ENCODE measurements at regions not wholly inside any gene's neighbourhood (a gene's known extent, or its start where the extent isn't known, plus 50 kb on each side); places are given as distances from the start of the nearest gene placed in this dataset.

DNA sequence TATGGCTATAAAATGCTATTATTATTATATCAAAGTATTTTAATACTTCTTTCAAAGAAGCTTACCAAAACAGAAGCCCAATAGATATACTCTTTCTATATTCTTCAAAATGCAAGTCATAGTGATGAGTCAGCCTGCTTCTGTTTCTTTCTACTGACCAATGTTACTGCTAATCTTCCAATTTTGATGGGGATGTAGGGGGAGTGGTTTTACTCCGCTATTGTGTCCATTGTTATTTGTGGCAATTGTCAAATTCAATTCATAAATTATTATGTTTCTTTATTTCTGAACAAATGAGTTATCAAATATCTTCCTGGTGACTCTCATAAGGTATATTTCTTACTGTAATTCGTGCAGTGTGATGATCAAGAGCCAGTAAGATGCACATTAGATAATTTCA lies 221.5 kb upstream of the DEFB112 start:
- WGBS, 2 donors: 62 to 73% methylated on average over 2 of the region's 2 CpGs
- Histone ChIP-seq H3K27me3 (no peaks in the 10 kb centered on the region), H3K9me3 (no peaks in the 10 kb centered on the region), H3K36me3 (no peaks in the 10 kb centered on the region), H3K4me1 (no peaks in the 10 kb centered on the region), H3K4me3 (no peak overlapping the region), H3K27ac (no peak overlapping the region)
- TF ChIP-seq POLR2A (IDR thresholded peaks at IDR 0.05) (no peak), EP300 (IDR thresholded peaks at IDR 0.05) (no peak)
- TF ChIP-seq, protein P1, sequence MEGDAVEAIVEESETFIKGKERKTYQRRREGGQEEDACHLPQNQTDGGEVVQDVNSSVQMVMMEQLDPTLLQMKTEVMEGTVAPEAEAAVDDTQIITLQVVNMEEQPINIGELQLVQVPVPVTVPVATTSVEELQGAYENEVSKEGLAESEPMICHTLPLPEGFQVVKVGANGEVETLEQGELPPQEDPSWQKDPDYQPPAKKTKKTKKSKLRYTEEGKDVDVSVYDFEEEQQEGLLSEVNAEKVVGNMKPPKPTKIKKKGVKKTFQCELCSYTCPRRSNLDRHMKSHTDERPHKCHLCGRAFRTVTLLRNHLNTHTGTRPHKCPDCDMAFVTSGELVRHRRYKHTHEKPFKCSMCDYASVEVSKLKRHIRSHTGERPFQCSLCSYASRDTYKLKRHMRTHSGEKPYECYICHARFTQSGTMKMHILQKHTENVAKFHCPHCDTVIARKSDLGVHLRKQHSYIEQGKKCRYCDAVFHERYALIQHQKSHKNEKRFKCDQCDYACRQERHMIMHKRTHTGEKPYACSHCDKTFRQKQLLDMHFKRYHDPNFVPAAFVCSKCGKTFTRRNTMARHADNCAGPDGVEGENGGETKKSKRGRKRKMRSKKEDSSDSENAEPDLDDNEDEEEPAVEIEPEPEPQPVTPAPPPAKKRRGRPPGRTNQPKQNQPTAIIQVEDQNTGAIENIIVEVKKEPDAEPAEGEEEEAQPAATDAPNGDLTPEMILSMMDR (IDR thresholded peaks at IDR 0.05): no peak
- no peak for DNase-seq (ENCODE audit: low spot score in 2 of 2)

DNA sequence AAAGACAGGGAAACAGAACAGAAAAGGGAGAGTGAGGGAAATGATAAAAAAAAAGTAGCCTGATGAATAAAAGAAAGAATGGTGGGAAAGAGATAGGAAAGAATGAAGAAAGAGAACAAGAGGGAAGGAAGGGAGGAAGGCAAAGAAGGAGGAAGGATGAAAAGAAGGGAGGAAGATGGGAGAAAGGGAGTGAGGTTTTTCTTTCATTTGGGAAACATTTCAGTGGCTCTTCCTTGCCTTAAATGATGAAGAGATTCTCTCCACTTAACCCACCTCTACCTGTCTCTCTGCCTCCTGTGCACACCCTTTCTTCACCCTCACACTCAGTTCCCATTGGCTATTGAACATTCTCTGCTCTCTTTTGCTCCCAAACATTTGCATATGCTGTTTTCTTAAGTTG lies 222.1 kb upstream of the DEFB112 start:
- H3K27me3 ChIP-seq: no peaks in the 10 kb centered on the region
- no peaks in the 10 kb centered on the region for H3K9me3 ChIP-seq
- H3K4me3 ChIP-seq: no peak overlapping the region
- no peaks in the 10 kb centered on the region for H3K4me1 ChIP-seq
- TF ChIP-seq POLR2A (IDR thresholded peaks at IDR 0.05): no peak
- no peak for TF ChIP-seq EP300 (IDR thresholded peaks at IDR 0.05)
- TF ChIP-seq, protein P1 (IDR thresholded peaks at IDR 0.05): no peak
- H3K27ac ChIP-seq: no peak overlapping the region
- no peak for DNase-seq (ENCODE audit: low spot score in 2 of 2)
- H3K36me3 ChIP-seq: no peaks in the 10 kb centered on the region

DNA sequence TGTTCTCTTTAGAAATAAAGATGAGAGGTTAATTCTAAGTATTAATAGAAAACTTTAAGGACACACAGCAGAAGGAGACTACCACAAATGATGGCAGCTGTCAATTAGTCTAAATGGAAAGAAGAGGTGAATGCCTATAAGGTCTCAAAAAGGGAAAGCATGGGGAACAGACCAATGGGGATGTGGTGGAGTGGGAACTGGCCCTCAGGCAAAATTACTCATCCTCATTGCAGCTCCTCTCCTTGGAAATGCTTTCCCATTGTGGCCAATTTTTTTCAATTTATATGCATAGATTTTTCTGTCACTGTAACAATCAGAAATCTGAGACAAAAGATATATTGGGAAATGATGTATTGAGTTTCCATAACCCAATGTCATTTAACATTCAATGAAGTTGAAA lies 222.9 kb upstream of the DEFB112 start:
- no peak for DNase-seq (ENCODE audit: low spot score in 2 of 2)
- no peak overlapping the region for H3K27ac ChIP-seq
- no peak overlapping the region for H3K4me3 ChIP-seq
- no peaks in the 10 kb centered on the region for H3K4me1 ChIP-seq
- H3K36me3 ChIP-seq: no peaks in the 10 kb centered on the region
- TF ChIP-seq, protein P1 (IDR thresholded peaks at IDR 0.05): no peak
- no peak for TF ChIP-seq POLR2A (IDR thresholded peaks at IDR 0.05)
- no peak for TF ChIP-seq EP300 (IDR thresholded peaks at IDR 0.05)
- H3K9me3 ChIP-seq: no peaks in the 10 kb centered on the region
- no peaks in the 10 kb centered on the region for H3K27me3 ChIP-seq

DNA sequence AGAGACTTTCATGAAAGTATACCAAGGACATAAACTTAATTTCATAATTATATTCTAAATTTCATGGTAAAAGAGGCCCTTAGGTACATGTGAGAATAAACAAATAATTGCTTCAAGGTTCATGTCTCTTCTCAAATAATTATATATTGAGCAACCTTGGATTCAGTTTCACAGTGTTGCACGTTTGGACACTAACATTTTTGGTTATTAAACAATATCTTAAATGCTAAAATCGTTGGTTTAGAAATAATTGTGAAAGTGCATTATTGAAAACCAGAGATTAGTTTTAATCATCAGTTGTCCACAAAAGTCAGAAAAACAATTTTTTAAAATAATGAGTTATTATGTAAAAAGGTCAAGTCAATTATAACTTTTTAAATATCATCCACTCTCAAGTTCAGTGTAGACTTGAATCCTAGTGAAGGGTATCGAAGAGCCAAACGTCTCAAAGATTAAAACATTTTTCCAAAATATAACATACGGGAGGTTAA lies 227.1 kb upstream of the DEFB112 start:
- TF ChIP-seq POLR2A (IDR thresholded peaks at IDR 0.05): no peak
- TF ChIP-seq, protein P1 (IDR thresholded peaks at IDR 0.05): no peak
- Histone ChIP-seq H3K9me3 (no peaks in the 10 kb centered on the region), H3K4me1 (no peaks in the 10 kb centered on the region), H3K27me3 (no peaks in the 10 kb centered on the region), H3K4me3 (no peak overlapping the region), H3K27ac (no peak overlapping the region), H3K36me3 (no peaks in the 10 kb centered on the region)
- no peak for DNase-seq (ENCODE audit: low spot score in 2 of 2)
- WGBS, 2 donors: 54 to 59% methylated on average over 5 of the region's 5 CpGs

DNA sequence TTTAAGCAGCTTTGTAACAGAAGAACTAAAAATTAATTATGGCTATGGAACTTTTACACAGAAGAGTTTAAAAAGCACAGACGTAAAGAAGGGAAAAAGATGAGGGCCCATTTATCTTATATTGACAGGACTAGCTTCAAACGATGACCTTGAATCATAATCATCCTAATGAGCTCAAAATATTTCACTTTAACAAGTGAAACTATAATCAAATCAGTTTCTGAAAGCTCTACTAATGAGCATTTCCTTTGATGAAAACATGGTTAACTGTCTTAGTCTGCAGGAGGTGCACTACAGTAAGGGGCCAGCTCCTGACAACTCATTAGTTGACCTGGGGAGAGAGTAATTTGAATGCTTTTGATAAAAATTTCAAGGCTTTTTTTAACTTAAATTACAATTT lies 228.0 kb upstream of the DEFB112 start:
- H3K27ac ChIP-seq: no peak overlapping the region
- no peaks in the 10 kb centered on the region for H3K9me3 ChIP-seq
- H3K36me3 ChIP-seq: no peaks in the 10 kb centered on the region
- no peaks in the 10 kb centered on the region for H3K4me1 ChIP-seq
- WGBS, 2 donors: 47 to 49% methylated on average over 2 of the region's 2 CpGs
- no peak overlapping the region for H3K4me3 ChIP-seq
- H3K27me3 ChIP-seq: no peaks in the 10 kb centered on the region
- no peak for DNase-seq (ENCODE audit: low spot score in 2 of 2)
- TF ChIP-seq, protein P1 (IDR thresholded peaks at IDR 0.05): no peak
- no peak for TF ChIP-seq POLR2A (IDR thresholded peaks at IDR 0.05)
- TF ChIP-seq EP300 (IDR thresholded peaks at IDR 0.05): no peak
